ENCODE measurements at regions not wholly inside any gene's neighbourhood (a gene's known extent, or its start where the extent isn't known, plus 50 kb on each side); places are given as distances from the start of the nearest gene placed in this dataset.

DNA sequence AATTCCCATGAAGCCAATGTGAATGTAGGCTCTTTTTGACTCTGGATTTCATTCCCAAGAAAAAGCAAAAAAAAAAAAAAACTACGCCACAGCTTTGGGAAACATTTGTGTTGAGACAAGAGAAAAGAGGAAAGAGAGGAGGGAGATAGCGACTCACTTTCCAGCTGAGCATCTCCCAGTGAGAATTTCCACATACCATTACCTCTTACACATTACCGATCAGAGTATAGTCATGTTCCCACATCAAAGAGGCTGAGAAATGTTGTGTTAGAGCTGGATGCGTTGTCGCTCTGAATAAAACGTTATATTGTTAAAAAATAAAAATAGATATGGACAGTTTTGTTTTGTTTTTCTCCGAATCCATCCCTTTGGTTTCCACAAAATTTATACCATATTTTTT, 1019.3 kb upstream of the ADGRB3 start:
- no peak for TF ChIP-seq SIN3A (IDR thresholded peaks at IDR 0.05; ENCODE audit: borderline replicate concordance, insufficient read depth, low read length)
- TF ChIP-seq, protein P1, sequence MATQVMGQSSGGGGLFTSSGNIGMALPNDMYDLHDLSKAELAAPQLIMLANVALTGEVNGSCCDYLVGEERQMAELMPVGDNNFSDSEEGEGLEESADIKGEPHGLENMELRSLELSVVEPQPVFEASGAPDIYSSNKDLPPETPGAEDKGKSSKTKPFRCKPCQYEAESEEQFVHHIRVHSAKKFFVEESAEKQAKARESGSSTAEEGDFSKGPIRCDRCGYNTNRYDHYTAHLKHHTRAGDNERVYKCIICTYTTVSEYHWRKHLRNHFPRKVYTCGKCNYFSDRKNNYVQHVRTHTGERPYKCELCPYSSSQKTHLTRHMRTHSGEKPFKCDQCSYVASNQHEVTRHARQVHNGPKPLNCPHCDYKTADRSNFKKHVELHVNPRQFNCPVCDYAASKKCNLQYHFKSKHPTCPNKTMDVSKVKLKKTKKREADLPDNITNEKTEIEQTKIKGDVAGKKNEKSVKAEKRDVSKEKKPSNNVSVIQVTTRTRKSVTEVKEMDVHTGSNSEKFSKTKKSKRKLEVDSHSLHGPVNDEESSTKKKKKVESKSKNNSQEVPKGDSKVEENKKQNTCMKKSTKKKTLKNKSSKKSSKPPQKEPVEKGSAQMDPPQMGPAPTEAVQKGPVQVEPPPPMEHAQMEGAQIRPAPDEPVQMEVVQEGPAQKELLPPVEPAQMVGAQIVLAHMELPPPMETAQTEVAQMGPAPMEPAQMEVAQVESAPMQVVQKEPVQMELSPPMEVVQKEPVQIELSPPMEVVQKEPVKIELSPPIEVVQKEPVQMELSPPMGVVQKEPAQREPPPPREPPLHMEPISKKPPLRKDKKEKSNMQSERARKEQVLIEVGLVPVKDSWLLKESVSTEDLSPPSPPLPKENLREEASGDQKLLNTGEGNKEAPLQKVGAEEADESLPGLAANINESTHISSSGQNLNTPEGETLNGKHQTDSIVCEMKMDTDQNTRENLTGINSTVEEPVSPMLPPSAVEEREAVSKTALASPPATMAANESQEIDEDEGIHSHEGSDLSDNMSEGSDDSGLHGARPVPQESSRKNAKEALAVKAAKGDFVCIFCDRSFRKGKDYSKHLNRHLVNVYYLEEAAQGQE (IDR thresholded peaks at IDR 0.05; ENCODE audit: insufficient read depth in 1 of 2, low read depth in 2 of 2, low read length in 2 of 2) = no peak
- TF ChIP-seq FOXP2 (optimal IDR thresholded peaks at IDR 0.05; ENCODE audit: borderline replicate concordance, extremely low read depth, extremely low read length, insufficient read depth) = no peak
- no peak for TF ChIP-seq TAF1 (IDR thresholded peaks at IDR 0.05; ENCODE audit: borderline replicate concordance, insufficient read depth, low read length)
- TF ChIP-seq POLR2AphosphoS5 (IDR thresholded peaks at IDR 0.05; ENCODE audit: low read depth, low read length) = no peak

GRCh38 chr6:67608099-67608749, 1026.9 kb upstream of the ADGRB3 start:
- TF ChIP-seq SIN3A (IDR thresholded peaks at IDR 0.05; ENCODE audit: borderline replicate concordance, insufficient read depth, low read length) = no peak
- no peak for TF ChIP-seq FOXP2 (optimal IDR thresholded peaks at IDR 0.05; ENCODE audit: borderline replicate concordance, extremely low read depth, extremely low read length, insufficient read depth)
- no peak for TF ChIP-seq POLR2AphosphoS5 (IDR thresholded peaks at IDR 0.05; ENCODE audit: low read depth, low read length)
- TF ChIP-seq TAF1 (IDR thresholded peaks at IDR 0.05; ENCODE audit: borderline replicate concordance, insufficient read depth, low read length) = no peak
- TF ChIP-seq, protein P1 (IDR thresholded peaks at IDR 0.05; ENCODE audit: insufficient read depth in 1 of 2, low read depth in 2 of 2, low read length in 2 of 2) = no peak

DNA sequence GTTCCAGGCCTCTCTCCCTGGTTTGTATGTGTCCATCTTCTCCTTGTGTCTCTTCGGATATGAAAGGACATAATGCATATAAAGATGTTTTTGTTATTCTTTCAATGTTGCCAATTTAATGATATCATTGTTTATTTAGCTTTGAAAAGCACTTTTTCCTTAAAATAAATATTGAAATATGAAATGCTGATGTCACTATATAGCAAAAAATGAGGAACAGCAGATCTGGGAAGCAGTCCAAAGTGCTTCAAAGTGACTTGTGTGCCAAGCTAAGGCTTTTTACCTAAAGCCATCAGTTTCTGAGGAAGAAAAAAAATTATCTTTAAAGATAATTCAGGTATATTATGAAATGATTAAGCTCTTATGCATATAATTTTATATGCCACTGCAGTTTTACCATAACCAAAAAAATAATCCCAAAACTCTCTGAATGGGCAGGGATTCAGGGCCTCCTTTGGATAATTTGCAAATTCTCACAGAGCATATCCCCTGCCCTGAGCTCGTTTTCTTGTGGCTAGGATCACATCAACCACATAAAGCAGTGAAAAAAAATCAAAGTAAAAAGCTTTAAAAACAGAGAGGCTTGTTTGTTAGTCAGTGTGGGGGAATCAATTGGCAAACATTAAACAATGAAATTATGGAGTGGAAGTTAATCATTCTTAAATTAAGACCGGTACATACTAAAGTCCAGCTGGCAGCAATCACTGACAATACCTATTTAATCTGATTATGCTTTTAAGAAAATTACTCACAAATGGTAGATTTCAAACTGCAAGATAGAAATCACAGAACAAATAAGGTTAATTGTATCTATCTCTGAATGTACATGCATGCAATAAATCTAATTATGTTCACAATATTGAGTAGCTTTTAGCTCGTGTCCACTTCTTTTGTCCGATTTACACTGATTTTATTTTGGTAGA, 1027.9 kb upstream of the ADGRB3 start:
- TF ChIP-seq SIN3A (IDR thresholded peaks at IDR 0.05; ENCODE audit: borderline replicate concordance, insufficient read depth, low read length) = no peak

GRCh38 chr6:67594366-67594765, 1040.7 kb upstream of the ADGRB3 start:
- TF ChIP-seq POLR2AphosphoS5 (IDR thresholded peaks at IDR 0.05; ENCODE audit: low read depth, low read length) (no peak), FOXP2 (optimal IDR thresholded peaks at IDR 0.05; ENCODE audit: borderline replicate concordance, extremely low read depth, extremely low read length, insufficient read depth) (no peak), SIN3A (IDR thresholded peaks at IDR 0.05; ENCODE audit: borderline replicate concordance, insufficient read depth, low read length) (no peak)

DNA sequence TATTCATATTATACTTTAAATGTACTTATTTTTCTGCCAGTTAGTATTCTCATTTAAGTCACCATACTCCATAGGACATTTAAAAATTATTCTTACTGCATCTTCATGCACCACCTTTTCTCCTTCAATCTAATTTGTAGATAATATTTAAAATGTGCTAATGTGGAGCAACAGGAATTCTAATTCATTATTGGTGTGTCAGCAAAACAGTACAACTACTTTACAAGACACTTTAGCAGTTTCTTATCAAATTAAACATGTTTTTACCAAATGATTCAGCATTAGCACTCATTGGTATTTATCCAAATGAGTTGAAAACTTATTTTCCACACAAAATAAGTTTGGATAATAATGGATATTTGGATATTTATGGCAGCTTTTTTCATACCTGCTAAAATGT, 1041.8 kb upstream of the ADGRB3 start:
- TF ChIP-seq POLR2AphosphoS5 (IDR thresholded peaks at IDR 0.05; ENCODE audit: low read depth, low read length) (no peak), SIN3A (IDR thresholded peaks at IDR 0.05; ENCODE audit: borderline replicate concordance, insufficient read depth, low read length) (no peak), FOXP2 (optimal IDR thresholded peaks at IDR 0.05; ENCODE audit: borderline replicate concordance, extremely low read depth, extremely low read length, insufficient read depth) (no peak), TAF1 (IDR thresholded peaks at IDR 0.05; ENCODE audit: borderline replicate concordance, insufficient read depth, low read length) (no peak)
- TF ChIP-seq, protein P1 (IDR thresholded peaks at IDR 0.05; ENCODE audit: insufficient read depth in 1 of 2, low read depth in 2 of 2, low read length in 2 of 2) = no peak

DNA sequence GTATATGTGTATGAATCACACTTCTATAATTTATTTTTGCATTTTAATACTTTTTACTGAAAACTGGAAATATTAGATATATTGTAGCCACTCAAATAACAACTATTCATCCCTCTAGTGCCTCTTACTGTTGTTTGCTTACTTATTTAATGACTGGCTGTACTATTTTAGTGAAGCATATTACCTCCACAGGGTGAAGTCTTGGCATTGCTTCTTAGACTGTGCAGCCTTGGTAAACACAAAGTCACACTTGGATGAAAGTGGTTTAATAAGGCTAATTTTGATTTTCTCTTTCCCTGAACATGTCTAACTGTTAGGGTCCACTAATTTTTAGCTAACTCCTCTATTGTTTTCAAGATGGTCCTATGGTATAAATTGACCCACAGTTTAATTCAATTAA, 1043.2 kb upstream of the ADGRB3 start:
- TF ChIP-seq FOXP2 (optimal IDR thresholded peaks at IDR 0.05; ENCODE audit: borderline replicate concordance, extremely low read depth, extremely low read length, insufficient read depth) (no peak), SIN3A (IDR thresholded peaks at IDR 0.05; ENCODE audit: borderline replicate concordance, insufficient read depth, low read length) (no peak), POLR2AphosphoS5 (IDR thresholded peaks at IDR 0.05; ENCODE audit: low read depth, low read length) (no peak), TAF1 (IDR thresholded peaks at IDR 0.05; ENCODE audit: borderline replicate concordance, insufficient read depth, low read length) (no peak)
- TF ChIP-seq, protein P1 (IDR thresholded peaks at IDR 0.05; ENCODE audit: insufficient read depth in 1 of 2, low read depth in 2 of 2, low read length in 2 of 2) = no peak
